ENCODE measurements at regions not wholly inside any gene's neighbourhood (a gene's known extent, or its start where the extent isn't known, plus 50 kb on each side); places are given as distances from the start of the nearest gene placed in this dataset.
A peak's percentile ranks its signal among the peaks of the same experiment; 100 is the strongest.

DNA sequence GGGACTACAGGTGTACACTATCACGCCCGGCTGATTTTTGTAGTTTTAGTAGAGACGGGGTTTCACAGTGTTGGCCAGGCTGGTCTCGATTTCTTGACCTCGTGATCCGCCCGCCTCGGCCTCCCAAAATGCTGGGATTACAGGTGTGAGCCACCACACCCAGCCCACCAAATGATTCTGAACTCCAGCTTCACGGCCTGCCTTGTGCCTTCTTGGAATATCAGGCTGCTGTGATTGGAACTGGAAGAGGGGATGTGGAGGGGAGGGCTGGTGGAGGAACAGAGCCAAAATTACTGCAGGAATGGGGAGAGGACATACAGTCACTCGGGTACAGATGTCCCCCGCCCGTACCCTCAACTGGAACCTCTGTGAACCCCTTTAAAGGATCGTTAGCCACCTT is 268.4 kb downstream of the ACTR3B start:
- no peak overlapping the region for H3K9ac ChIP-seq (ENCODE audit: low read depth, low read length, poor library complexity)
- H3K27me3 ChIP-seq (ENCODE audit: control insufficient read depth in 3 of 3, insufficient read depth in 3 of 3, low read depth in 1 of 3, low read length in 3 of 3), result peaks cover 0 to 4% (median 0%) of the 10 kb centered on the region in 3 experiments
- H2BK5ac ChIP-seq (ENCODE audit: low read length), result no peak overlapping the region
- H3K36me3 ChIP-seq (replicated peaks in 1 of 2; ENCODE audit: control insufficient read depth in 2 of 2, insufficient read depth in 2 of 2, low read length in 2 of 2), result no peaks in the 10 kb centered on the region
- H3K27ac ChIP-seq (replicated peaks; ENCODE audit: low read length), result no peak overlapping the region
- H4K8ac ChIP-seq (ENCODE audit: low read depth, low read length), result no peak overlapping the region
- no peak overlapping the region for H3K18ac ChIP-seq (ENCODE audit: low read length)
- no peak overlapping the region for H2BK15ac ChIP-seq (ENCODE audit: low read length)
- no peak overlapping the region for H4K91ac ChIP-seq (ENCODE audit: low read depth, low read length, poor library complexity)
- H3K4me3 ChIP-seq (ENCODE audit: low read length in 2 of 2), result no peak overlapping the region
- no peak overlapping the region for H2AK5ac ChIP-seq (ENCODE audit: low read depth, low read length)
- peaks cover 3 to 6% of the 10 kb centered on the region in 2 donors for H3K4me1 ChIP-seq (ENCODE audit: control insufficient read depth in 2 of 2, insufficient read depth in 1 of 2, low read depth in 1 of 2, low read length in 2 of 2)
- H2AFZ ChIP-seq (ENCODE audit: low read length), result no peak overlapping the region
- no peak overlapping the region for H3K4me2 ChIP-seq (ENCODE audit: insufficient read depth, low read length, poor library complexity, severe bottlenecking)
- H3K4ac ChIP-seq (ENCODE audit: low read length), result no peak overlapping the region
- no peak overlapping the region for H3K23ac ChIP-seq (ENCODE audit: low read depth, low read length, poor library complexity)
- no peaks in the 10 kb centered on the region for H3K79me1 ChIP-seq (ENCODE audit: low read depth, low read length)
- no peak overlapping the region for H2BK12ac ChIP-seq (ENCODE audit: low read length)
- no peak for DNase-seq (ENCODE audit: low spot score)
- no CpG with 5 or more reads among the region's 13 CpGs for WGBS, 2 donors (ENCODE audit: extremely low coverage in 2 of 2, insufficient read length in 2 of 2, insufficient replicate concordance in 1 of 2)
- H3K9me3 ChIP-seq (replicated peaks in 1 of 2; ENCODE audit: control insufficient read depth in 2 of 2, insufficient read depth in 1 of 2, low read depth in 1 of 2, low read length in 2 of 2), result no peaks in the 10 kb centered on the region
- no peak overlapping the region for H2BK120ac ChIP-seq (ENCODE audit: low read depth, low read length)
- no peak overlapping the region for H3K14ac ChIP-seq (ENCODE audit: low read length)

GRCh38 chr7:153030976-153031375 is 271.4 kb downstream of the ACTR3B start:
- Histone ChIP-seq H3K9me3 (replicated peaks in 1 of 2; ENCODE audit: control insufficient read depth in 2 of 2, insufficient read depth in 1 of 2, low read depth in 1 of 2, low read length in 2 of 2) (no peaks in the 10 kb centered on the region), H3K4me3 (ENCODE audit: low read length in 2 of 2) (no peak overlapping the region), H2AK5ac (ENCODE audit: low read depth, low read length) (no peak overlapping the region), H3K23ac (ENCODE audit: low read depth, low read length, poor library complexity) (no peak overlapping the region), H2BK120ac (ENCODE audit: low read depth, low read length) (no peak overlapping the region), H3K4me1 (ENCODE audit: control insufficient read depth in 2 of 2, insufficient read depth in 1 of 2, low read depth in 1 of 2, low read length in 2 of 2) (no peaks in the 10 kb centered on the region), H4K8ac (ENCODE audit: low read depth, low read length) (no peak overlapping the region), H2BK5ac (ENCODE audit: low read length) (no peak overlapping the region), H2BK12ac (ENCODE audit: low read length) (no peak overlapping the region), H4K91ac (ENCODE audit: low read depth, low read length, poor library complexity) (no peak overlapping the region), H3K9ac (ENCODE audit: low read depth, low read length, poor library complexity) (no peak overlapping the region), H3K14ac (ENCODE audit: low read length) (no peak overlapping the region), H2BK15ac (ENCODE audit: low read length) (no peak overlapping the region), H3K4me2 (ENCODE audit: insufficient read depth, low read length, poor library complexity, severe bottlenecking) (no peak overlapping the region), H3K4ac (ENCODE audit: low read length) (no peak overlapping the region), H3K18ac (ENCODE audit: low read length) (no peak overlapping the region), H3K27ac (replicated peaks; ENCODE audit: low read length) (no peak overlapping the region), H2AFZ (ENCODE audit: low read length) (no peak overlapping the region), H3K36me3 (replicated peaks in 1 of 2; ENCODE audit: control insufficient read depth in 2 of 2, insufficient read depth in 2 of 2, low read length in 2 of 2) (no peaks in the 10 kb centered on the region), H3K27me3 (ENCODE audit: control insufficient read depth in 3 of 3, insufficient read depth in 3 of 3, low read depth in 1 of 3, low read length in 3 of 3) (no peaks in the 10 kb centered on the region), H3K79me1 (ENCODE audit: low read depth, low read length) (no peaks in the 10 kb centered on the region)
- no CpG with 5 or more reads among the region's 5 CpGs for WGBS, 2 donors (ENCODE audit: extremely low coverage in 2 of 2, insufficient read length in 2 of 2, insufficient replicate concordance in 1 of 2)
- no peak for DNase-seq (ENCODE audit: low spot score)

GRCh38 chr7:153034791-153035190 is 275.2 kb downstream of the ACTR3B start:
- Histone ChIP-seq H3K79me1 (ENCODE audit: low read depth, low read length) (no peaks in the 10 kb centered on the region), H4K8ac (ENCODE audit: low read depth, low read length) (no peak overlapping the region), H3K9me3 (replicated peaks in 1 of 2; ENCODE audit: control insufficient read depth in 2 of 2, insufficient read depth in 1 of 2, low read depth in 1 of 2, low read length in 2 of 2) (no peaks in the 10 kb centered on the region), H3K18ac (ENCODE audit: low read length) (no peak overlapping the region), H3K4me2 (ENCODE audit: insufficient read depth, low read length, poor library complexity, severe bottlenecking) (no peak overlapping the region), H2BK120ac (ENCODE audit: low read depth, low read length) (peak overlapping the region; percentile 9), H3K14ac (ENCODE audit: low read length) (no peak overlapping the region), H2AFZ (ENCODE audit: low read length) (no peak overlapping the region), H2AK5ac (ENCODE audit: low read depth, low read length) (peak overlapping the region; percentile 61), H3K23ac (ENCODE audit: low read depth, low read length, poor library complexity) (peak overlapping the region; percentile 35), H3K36me3 (replicated peaks in 1 of 2; ENCODE audit: control insufficient read depth in 2 of 2, insufficient read depth in 2 of 2, low read length in 2 of 2) (no peaks in the 10 kb centered on the region), H3K9ac (ENCODE audit: low read depth, low read length, poor library complexity) (no peak overlapping the region), H3K27ac (replicated peaks; ENCODE audit: low read length) (no peak overlapping the region), H3K27me3 (ENCODE audit: control insufficient read depth in 3 of 3, insufficient read depth in 3 of 3, low read depth in 1 of 3, low read length in 3 of 3) (no peaks in the 10 kb centered on the region), H3K4me1 (ENCODE audit: control insufficient read depth in 2 of 2, insufficient read depth in 1 of 2, low read depth in 1 of 2, low read length in 2 of 2) (peaks cover 2 to 3% of the 10 kb centered on the region in 2 donors), H3K4ac (ENCODE audit: low read length) (no peak overlapping the region), H2BK12ac (ENCODE audit: low read length) (no peak overlapping the region), H2BK5ac (ENCODE audit: low read length) (no peak overlapping the region), H2BK15ac (ENCODE audit: low read length) (no peak overlapping the region), H3K4me3 (ENCODE audit: low read length in 2 of 2) (no peak overlapping the region), H4K91ac (ENCODE audit: low read depth, low read length, poor library complexity) (no peak overlapping the region)
- DNase-seq (ENCODE audit: low spot score), result no peak
- WGBS, 2 donors (ENCODE audit: extremely low coverage in 2 of 2, insufficient read length in 2 of 2, insufficient replicate concordance in 1 of 2), result no CpG with 5 or more reads among the region's 8 CpGs

- Histone ChIP-seq H2AFZ (ENCODE audit: low read length) (no peak overlapping the region), H4K8ac (ENCODE audit: low read depth, low read length) (no peak overlapping the region), H3K4me1 (ENCODE audit: control insufficient read depth in 2 of 2, insufficient read depth in 1 of 2, low read depth in 1 of 2, low read length in 2 of 2) (peaks cover 2 to 3% of the 10 kb centered on the region in 2 donors), H3K4me2 (ENCODE audit: insufficient read depth, low read length, poor library complexity, severe bottlenecking) (no peak overlapping the region), H3K27me3 (ENCODE audit: control insufficient read depth in 3 of 3, insufficient read depth in 3 of 3, low read depth in 1 of 3, low read length in 3 of 3) (no peaks in the 10 kb centered on the region), H3K4me3 (ENCODE audit: low read length in 2 of 2) (no peak overlapping the region), H3K9ac (ENCODE audit: low read depth, low read length, poor library complexity) (no peak overlapping the region), H3K23ac (ENCODE audit: low read depth, low read length, poor library complexity) (no peak overlapping the region), H3K79me1 (ENCODE audit: low read depth, low read length) (no peaks in the 10 kb centered on the region), H3K18ac (ENCODE audit: low read length) (no peak overlapping the region), H2AK5ac (ENCODE audit: low read depth, low read length) (no peak overlapping the region), H3K36me3 (replicated peaks in 1 of 2; ENCODE audit: control insufficient read depth in 2 of 2, insufficient read depth in 2 of 2, low read length in 2 of 2) (no peaks in the 10 kb centered on the region), H3K4ac (ENCODE audit: low read length) (no peak overlapping the region), H3K27ac (replicated peaks; ENCODE audit: low read length) (no peak overlapping the region), H2BK120ac (ENCODE audit: low read depth, low read length) (no peak overlapping the region), H4K91ac (ENCODE audit: low read depth, low read length, poor library complexity) (no peak overlapping the region), H3K14ac (ENCODE audit: low read length) (no peak overlapping the region), H3K9me3 (replicated peaks in 1 of 2; ENCODE audit: control insufficient read depth in 2 of 2, insufficient read depth in 1 of 2, low read depth in 1 of 2, low read length in 2 of 2) (no peaks in the 10 kb centered on the region), H2BK5ac (ENCODE audit: low read length) (no peak overlapping the region), H2BK12ac (ENCODE audit: low read length) (no peak overlapping the region), H2BK15ac (ENCODE audit: low read length) (no peak overlapping the region)
- no CpG with 5 or more reads among the region's 4 CpGs for WGBS, 2 donors (ENCODE audit: extremely low coverage in 2 of 2, insufficient read length in 2 of 2, insufficient replicate concordance in 1 of 2)
- no peak for DNase-seq (ENCODE audit: low spot score)
Observed at GRCh38 chr7:153036396-153037063, 277.0 kb downstream of the ACTR3B start.

Data from neuronal stem cell (in vitro differentiated cells).